ENCODE measurements at regions not wholly inside any gene's neighbourhood (a gene's known extent, or its start where the extent isn't known, plus 50 kb on each side); places are given as distances from the start of the nearest gene placed in this dataset.

- Mint-ChIP-seq H3K27me3 (ENCODE audit: unreplicated experiment) (no peaks in the 10 kb centered on the region), H3K4me3 (ENCODE audit: unreplicated experiment) (no peak overlapping the region), H3K9me3 (ENCODE audit: unreplicated experiment) (no peaks in the 10 kb centered on the region), H3K27ac (ENCODE audit: unreplicated experiment) (no peak overlapping the region), H3K36me3 (ENCODE audit: low read depth, unreplicated experiment) (no peaks in the 10 kb centered on the region), H3K4me1 (ENCODE audit: unreplicated experiment) (no peaks in the 10 kb centered on the region)
- no peak for DNase-seq (ENCODE audit: low spot score)
- TF ChIP-seq CTCF (IDR thresholded peaks at IDR 0.05; ENCODE audit: unreplicated experiment): no peak
Measured at GRCh38 chr10:10326116-10326515, 691.6 kb upstream of the CELF2 start.

- no peaks in the 10 kb centered on the region for H3K9me3 Mint-ChIP-seq (ENCODE audit: unreplicated experiment)
- H3K36me3 Mint-ChIP-seq (ENCODE audit: low read depth, unreplicated experiment): no peaks in the 10 kb centered on the region
- DNase-seq (ENCODE audit: low spot score): no peak
- H3K4me1 Mint-ChIP-seq (ENCODE audit: unreplicated experiment): no peaks in the 10 kb centered on the region
- no peak overlapping the region for H3K27ac Mint-ChIP-seq (ENCODE audit: unreplicated experiment)
- no peak overlapping the region for H3K4me3 Mint-ChIP-seq (ENCODE audit: unreplicated experiment)
- TF ChIP-seq CTCF (IDR thresholded peaks at IDR 0.05; ENCODE audit: unreplicated experiment): no peak
- no peaks in the 10 kb centered on the region for H3K27me3 Mint-ChIP-seq (ENCODE audit: unreplicated experiment)
Measured at GRCh38 chr10:10327934-10328333, 689.7 kb upstream of the CELF2 start.

- DNase-seq (ENCODE audit: low spot score): no peak
- H3K36me3 Mint-ChIP-seq (ENCODE audit: low read depth, unreplicated experiment): no peaks in the 10 kb centered on the region
- TF ChIP-seq CTCF (IDR thresholded peaks at IDR 0.05; ENCODE audit: unreplicated experiment): no peak
- no peaks in the 10 kb centered on the region for H3K4me1 Mint-ChIP-seq (ENCODE audit: unreplicated experiment)
- no peaks in the 10 kb centered on the region for H3K27me3 Mint-ChIP-seq (ENCODE audit: unreplicated experiment)
- no peaks in the 10 kb centered on the region for H3K9me3 Mint-ChIP-seq (ENCODE audit: unreplicated experiment)
- H3K4me3 Mint-ChIP-seq (ENCODE audit: unreplicated experiment): no peak overlapping the region
- no peak overlapping the region for H3K27ac Mint-ChIP-seq (ENCODE audit: unreplicated experiment)
Measured at GRCh38 chr10:10330418-10330817, 687.3 kb upstream of the CELF2 start.

- H3K4me3 Mint-ChIP-seq (ENCODE audit: unreplicated experiment): no peak overlapping the region
- H3K36me3 Mint-ChIP-seq (ENCODE audit: low read depth, unreplicated experiment): no peaks in the 10 kb centered on the region
- no peaks in the 10 kb centered on the region for H3K4me1 Mint-ChIP-seq (ENCODE audit: unreplicated experiment)
- TF ChIP-seq CTCF (IDR thresholded peaks at IDR 0.05; ENCODE audit: unreplicated experiment): no peak
- H3K27ac Mint-ChIP-seq (ENCODE audit: unreplicated experiment): no peak overlapping the region
- no peak for DNase-seq (ENCODE audit: low spot score)
- H3K27me3 Mint-ChIP-seq (ENCODE audit: unreplicated experiment): no peaks in the 10 kb centered on the region
- H3K9me3 Mint-ChIP-seq (ENCODE audit: unreplicated experiment): no peaks in the 10 kb centered on the region
Measured at GRCh38 chr10:10332786-10333185, 684.9 kb upstream of the CELF2 start.

GRCh38 chr10:10333622-10334021, 684.0 kb upstream of the CELF2 start:
- Mint-ChIP-seq H3K9me3 (ENCODE audit: unreplicated experiment) (no peaks in the 10 kb centered on the region), H3K27me3 (ENCODE audit: unreplicated experiment) (no peaks in the 10 kb centered on the region), H3K4me1 (ENCODE audit: unreplicated experiment) (no peaks in the 10 kb centered on the region), H3K4me3 (ENCODE audit: unreplicated experiment) (no peak overlapping the region), H3K27ac (ENCODE audit: unreplicated experiment) (no peak overlapping the region), H3K36me3 (ENCODE audit: low read depth, unreplicated experiment) (no peaks in the 10 kb centered on the region)
- TF ChIP-seq CTCF (IDR thresholded peaks at IDR 0.05; ENCODE audit: unreplicated experiment): no peak
- no peak for DNase-seq (ENCODE audit: low spot score)
